ENCODE measurements at regions not wholly inside any gene's neighbourhood (a gene's known extent, or its start where the extent isn't known, plus 50 kb on each side); places are given as distances from the start of the nearest gene placed in this dataset.

GRCh38 chr1:13951793-13952751 lies 252.1 kb downstream of the PRDM2 start:
- no peak overlapping the region for H3K4me3 ChIP-seq
- H3K27me3 ChIP-seq: no peaks in the 10 kb centered on the region
- H3K36me3 ChIP-seq: no peaks in the 10 kb centered on the region
- no peak overlapping the region for H3K4me2 ChIP-seq
- H3K27ac ChIP-seq: no peak overlapping the region
- H3K9me3 ChIP-seq (replicated peaks in 1 of 11): no peaks in the 10 kb centered on the region
- TF ChIP-seq Cebpa-rat (IDR thresholded peaks at IDR 0.05): no peak
- no peaks in the 10 kb centered on the region for H3K4me1 ChIP-seq
- no peaks in the 10 kb centered on the region for H4K20me1 ChIP-seq
- H3K9ac ChIP-seq: no peak overlapping the region

- no peak overlapping the region for H3K4me3 ChIP-seq
- H3K9me3 ChIP-seq (replicated peaks in 1 of 11): no peaks in the 10 kb centered on the region
- no peak overlapping the region for H3K9ac ChIP-seq
- no peaks in the 10 kb centered on the region for H3K36me3 ChIP-seq
- no peak for TF ChIP-seq Cebpa-rat (IDR thresholded peaks at IDR 0.05)
- no peaks in the 10 kb centered on the region for H3K4me1 ChIP-seq
- no peak overlapping the region for H3K4me2 ChIP-seq
- H3K27me3 ChIP-seq: no peaks in the 10 kb centered on the region
- H3K27ac ChIP-seq: no peak overlapping the region
- H4K20me1 ChIP-seq: no peaks in the 10 kb centered on the region
Measured at GRCh38 chr1:13952985-13953384, 253.0 kb downstream of the PRDM2 start.

GRCh38 chr1:13956393-13956792 lies 256.4 kb downstream of the PRDM2 start:
- Histone ChIP-seq H3K27ac (no peak overlapping the region), H3K9me3 (replicated peaks in 1 of 11) (no peaks in the 10 kb centered on the region), H3K27me3 (no peaks in the 10 kb centered on the region), H3K9ac (no peak overlapping the region), H3K4me3 (no peak overlapping the region), H3K4me2 (no peak overlapping the region), H3K4me1 (no peaks in the 10 kb centered on the region), H3K36me3 (no peaks in the 10 kb centered on the region), H4K20me1 (no peaks in the 10 kb centered on the region)
- TF ChIP-seq Cebpa-rat (IDR thresholded peaks at IDR 0.05): no peak

- Histone ChIP-seq H3K4me1 (no peaks in the 10 kb centered on the region), H4K20me1 (no peaks in the 10 kb centered on the region), H3K4me3 (no peak overlapping the region), H3K27me3 (no peaks in the 10 kb centered on the region), H3K9me3 (replicated peaks in 1 of 11) (no peaks in the 10 kb centered on the region), H3K4me2 (no peak overlapping the region), H3K9ac (no peak overlapping the region), H3K27ac (no peak overlapping the region), H3K36me3 (no peaks in the 10 kb centered on the region)
- TF ChIP-seq Cebpa-rat (IDR thresholded peaks at IDR 0.05): no peak
Measured at GRCh38 chr1:13960375-13960987, 260.5 kb downstream of the PRDM2 start.

- Histone ChIP-seq H3K36me3 (no peaks in the 10 kb centered on the region), H4K20me1 (no peaks in the 10 kb centered on the region), H3K4me1 (peaks cover 0 to 17% (median 11%) of the 10 kb centered on the region in 10 experiments; a peak in 14 of 20 replicates), H3K27ac (no peak overlapping the region), H3K4me2 (no peak overlapping the region), H3K9me3 (replicated peaks in 1 of 11) (peaks cover 0 to 8% (median 6%) of the 10 kb centered on the region in 11 experiments; a peak in 9 of 22 replicates), H3K4me3 (no peak overlapping the region), H3K9ac (no peak overlapping the region), H3K27me3 (no peaks in the 10 kb centered on the region)
- TF ChIP-seq Cebpa-rat (IDR thresholded peaks at IDR 0.05): no peak
Measured at GRCh38 chr1:13964768-13965167, 264.8 kb downstream of the PRDM2 start.

GRCh38 chr1:13965770-13966398 lies 265.9 kb downstream of the PRDM2 start:
- Histone ChIP-seq H3K27me3 (no peaks in the 10 kb centered on the region), H3K27ac (no peak overlapping the region), H3K9ac (no peak overlapping the region), H3K4me1 (peaks cover 0 to 17% (median 11%) of the 10 kb centered on the region in 10 experiments; a peak in 14 of 20 replicates), H3K4me3 (no peak overlapping the region), H3K36me3 (no peaks in the 10 kb centered on the region), H3K4me2 (no peak overlapping the region), H3K9me3 (replicated peaks in 1 of 11) (peaks cover 9 to 19% (median 13%) of the 10 kb centered on the region in 11 experiments), H4K20me1 (no peaks in the 10 kb centered on the region)
- TF ChIP-seq Cebpa-rat (IDR thresholded peaks at IDR 0.05): no peak

GRCh38 chr1:13967707-13968106 lies 267.7 kb downstream of the PRDM2 start:
- TF ChIP-seq Cebpa-rat (IDR thresholded peaks at IDR 0.05): no peak
- H3K9ac ChIP-seq: no peak overlapping the region
- H3K9me3 ChIP-seq (replicated peaks in 1 of 11): peaks cover 14 to 29% (median 21%) of the 10 kb centered on the region in 11 experiments
- H3K36me3 ChIP-seq: no peaks in the 10 kb centered on the region
- H3K4me2 ChIP-seq: peak overlapping the region in 9 of 11 experiments; percentile 4 to 59 (median 35); a peak in 10 of 22 replicates
- no peak overlapping the region for H3K4me3 ChIP-seq
- H4K20me1 ChIP-seq: no peaks in the 10 kb centered on the region
- peaks cover 0 to 17% (median 11%) of the 10 kb centered on the region in 10 experiments; a peak in 14 of 20 replicates for H3K4me1 ChIP-seq
- H3K27ac ChIP-seq: no peak overlapping the region
- no peaks in the 10 kb centered on the region for H3K27me3 ChIP-seq

GRCh38 chr1:13968361-13968760 lies 268.4 kb downstream of the PRDM2 start:
- no peaks in the 10 kb centered on the region for H3K36me3 ChIP-seq
- peaks cover 14 to 29% (median 21%) of the 10 kb centered on the region in 11 experiments for H3K9me3 ChIP-seq (replicated peaks in 1 of 11)
- no peak overlapping the region for H3K27ac ChIP-seq
- peaks cover 0 to 17% (median 11%) of the 10 kb centered on the region in 10 experiments; a peak in 14 of 20 replicates for H3K4me1 ChIP-seq
- no peaks in the 10 kb centered on the region for H4K20me1 ChIP-seq
- no peaks in the 10 kb centered on the region for H3K27me3 ChIP-seq
- peak overlapping the region in 4 of 11 experiments; percentile 17 to 59 (median 44); a peak in 5 of 22 replicates for H3K4me2 ChIP-seq
- no peak overlapping the region for H3K9ac ChIP-seq
- no peak for TF ChIP-seq Cebpa-rat (IDR thresholded peaks at IDR 0.05)
- H3K4me3 ChIP-seq: no peak overlapping the region

GRCh38 chr1:13970631-13971247 lies 270.8 kb downstream of the PRDM2 start:
- no peak overlapping the region for H3K4me3 ChIP-seq
- no peak overlapping the region for H3K9ac ChIP-seq
- no peaks in the 10 kb centered on the region for H3K27me3 ChIP-seq
- TF ChIP-seq Cebpa-rat (IDR thresholded peaks at IDR 0.05): no peak
- H3K27ac ChIP-seq: no peak overlapping the region
- peaks cover 14 to 29% (median 21%) of the 10 kb centered on the region in 11 experiments for H3K9me3 ChIP-seq (replicated peaks in 1 of 11)
- H3K36me3 ChIP-seq: no peaks in the 10 kb centered on the region
- H3K4me2 ChIP-seq: no peak overlapping the region
- H3K4me1 ChIP-seq: peaks cover 0 to 17% (median 11%) of the 10 kb centered on the region in 10 experiments; a peak in 14 of 20 replicates
- no peaks in the 10 kb centered on the region for H4K20me1 ChIP-seq

Measured in BLaER1 treated with 17β-estradiol and CSF1 and Interleukin-3, amounts not matched to agents 10 nM and 100 nM (cell line).